Spleen (tissue), 7 donors: ENCODE measurements at regions not wholly inside any gene's neighbourhood (a gene's known extent, or its start where the extent isn't known, plus 50 kb on each side); places are given as distances from the start of the nearest gene placed in this dataset.

Experiments
- POLR2A ChIP-seq, 3 donors: fragments of 450-650 bp; IDR thresholded peaks; one replicate each; pipeline ENCODE4 v1.5.1; 2017; ENCODE audit warnings: antibody characterized with exemption in 3 of 3, mild to moderate bottlenecking in 1 of 3
- POLR2AphosphoS5 ChIP-seq, 3 donors: sonication (generic); formaldehyde crosslinking; IDR thresholded peaks; one replicate each; pipeline ENCODE4 v1.5.1; 2017; ENCODE audit warnings: antibody characterized with exemption in 3 of 3
- TF ChIP-seq, protein P1 (sequence below), 11 experiments: fragments of 200-600 bp in 7 of 11; fragments of 450-650 bp in 4 of 11; sonication (generic) in 4 of 11; IDR thresholded peaks in 8 of 11; conservative IDR thresholded peaks in 3 of 11; 1 replicate in 7 of 11; 2 replicates in 4 of 11; pipeline versions ENCODE4 v1.4.0 to v1.8.0; 2016 to 2021; ENCODE audit warnings: antibody characterized with exemption in 11 of 11, inconsistent platforms in 4 of 11, mild to moderate bottlenecking in 1 of 11
- donor health status: DM: no; HTN: no; CAD: no; lungs with moderate emphysema.
- donor health status: DM: no; HTN: no; CAD: no.
- donor health status: DM: no; HTN: no; CAD: no.

DNA sequence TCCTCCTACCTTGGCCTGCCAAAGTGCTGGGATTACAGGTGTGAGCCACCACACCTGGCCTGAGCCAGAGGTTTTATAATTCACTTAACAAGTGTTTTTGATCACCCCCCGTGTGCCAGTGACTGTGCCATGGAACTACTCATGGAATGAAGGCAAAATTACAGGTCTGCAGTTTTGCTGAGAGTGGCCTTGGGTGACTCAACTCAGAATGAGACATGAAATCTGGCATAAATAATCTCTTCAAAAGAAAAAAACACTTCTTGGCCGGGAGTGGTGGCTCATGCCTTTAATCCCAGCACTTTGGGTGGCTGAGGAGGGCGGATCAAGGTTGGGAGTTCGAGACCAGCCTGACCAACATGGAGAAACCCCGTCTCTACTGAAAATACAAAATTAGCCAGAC is 166.9 kb upstream of the SALL4 start:
- TF ChIP-seq, protein P1, sequence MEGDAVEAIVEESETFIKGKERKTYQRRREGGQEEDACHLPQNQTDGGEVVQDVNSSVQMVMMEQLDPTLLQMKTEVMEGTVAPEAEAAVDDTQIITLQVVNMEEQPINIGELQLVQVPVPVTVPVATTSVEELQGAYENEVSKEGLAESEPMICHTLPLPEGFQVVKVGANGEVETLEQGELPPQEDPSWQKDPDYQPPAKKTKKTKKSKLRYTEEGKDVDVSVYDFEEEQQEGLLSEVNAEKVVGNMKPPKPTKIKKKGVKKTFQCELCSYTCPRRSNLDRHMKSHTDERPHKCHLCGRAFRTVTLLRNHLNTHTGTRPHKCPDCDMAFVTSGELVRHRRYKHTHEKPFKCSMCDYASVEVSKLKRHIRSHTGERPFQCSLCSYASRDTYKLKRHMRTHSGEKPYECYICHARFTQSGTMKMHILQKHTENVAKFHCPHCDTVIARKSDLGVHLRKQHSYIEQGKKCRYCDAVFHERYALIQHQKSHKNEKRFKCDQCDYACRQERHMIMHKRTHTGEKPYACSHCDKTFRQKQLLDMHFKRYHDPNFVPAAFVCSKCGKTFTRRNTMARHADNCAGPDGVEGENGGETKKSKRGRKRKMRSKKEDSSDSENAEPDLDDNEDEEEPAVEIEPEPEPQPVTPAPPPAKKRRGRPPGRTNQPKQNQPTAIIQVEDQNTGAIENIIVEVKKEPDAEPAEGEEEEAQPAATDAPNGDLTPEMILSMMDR (IDR thresholded peaks at IDR 0.05 in 8 of 11, conservative IDR thresholded peaks at IDR 0.05 in 3 of 11) = no peak
- TF ChIP-seq POLR2AphosphoS5 (IDR thresholded peaks at IDR 0.05) (no peak), POLR2A (IDR thresholded peaks at IDR 0.05) (no peak)
